GM12891 (cell line): ENCODE measurements at regions not wholly inside any gene's neighbourhood (a gene's known extent, or its start where the extent isn't known, plus 50 kb on each side); places are given as distances from the start of the nearest gene placed in this dataset.

Experiments used
- POLR2A ChIP-seq: IDR thresholded peaks from 2 replicates; pipeline ENCODE4 v1.6.1; 2011; ENCODE audit warnings: low read depth, low read length, control low read depth
- POLR2AphosphoS5 ChIP-seq: IDR thresholded peaks from 2 replicates; pipeline ENCODE4 v1.6.1; 2011; ENCODE audit warnings: low read depth, low read length, control low read depth
- POU2F2 ChIP-seq: IDR thresholded peaks from 2 replicates; pipeline ENCODE4 v1.6.1; 2011; ENCODE audit warnings: low read depth, mild to moderate bottlenecking, control low read depth, low read length, moderate library complexity
- SPI1 ChIP-seq: IDR thresholded peaks from 2 replicates; pipeline ENCODE4 v1.6.1; 2011; ENCODE audit warnings: low read depth, low read length, control low read depth

GRCh38 chr6:54621285-54621684 lies 225.3 kb upstream of the FAM83B start:
- TF ChIP-seq POLR2AphosphoS5 (no peak), SPI1 (no peak), POU2F2 (no peak), POLR2A (no peak)
